ENCODE measurements at regions not wholly inside any gene's neighbourhood (a gene's known extent, or its start where the extent isn't known, plus 50 kb on each side); places are given as distances from the start of the nearest gene placed in this dataset.

DNA sequence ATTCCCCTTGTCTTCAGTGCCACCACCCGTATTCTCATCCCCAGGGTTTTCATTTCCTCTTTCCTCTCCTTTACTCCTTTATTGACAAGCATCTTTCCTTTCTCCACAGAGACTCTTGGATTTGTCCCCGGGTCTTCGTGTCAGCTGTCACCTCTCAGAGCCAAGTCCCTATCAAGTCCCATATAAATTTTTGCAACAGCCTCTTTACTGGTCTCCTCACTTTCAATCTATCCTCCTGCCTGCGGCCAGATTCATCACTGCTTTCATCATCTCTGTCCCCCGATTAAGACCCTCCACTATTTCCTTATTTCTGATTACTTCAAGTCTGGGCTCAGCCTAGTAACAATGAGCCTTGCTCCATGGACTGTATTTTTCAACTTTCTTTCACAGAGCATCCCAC, 113.8 kb downstream of the CTAGE1 start:
- TF ChIP-seq EZH2phosphoT487 (IDR thresholded peaks at IDR 0.05; ENCODE audit: insufficient read depth, low read depth) (no peak), EZH2 (IDR thresholded peaks at IDR 0.05; ENCODE audit: insufficient read depth, poor library complexity, severe bottlenecking) (no peak)
